GM12878 (cell line): ENCODE measurements at regions not wholly inside any gene's neighbourhood (a gene's known extent, or its start where the extent isn't known, plus 50 kb on each side); places are given as distances from the start of the nearest gene placed in this dataset.

Experiments used
- ASH2L ChIP-seq: fragments of 300-600, 200-600 bp; sonication (generic); IDR thresholded peaks from 2 replicates; pipeline ENCODE4 v1.6.1; 2017; ENCODE audit warnings: low read depth, mild to moderate bottlenecking, borderline replicate concordance
- CBX5 ChIP-seq: sonication (generic); IDR thresholded peaks from 2 replicates; pipeline ENCODE4 v1.6.1; 2016; ENCODE audit warnings: low read depth, moderate library complexity, mild to moderate bottlenecking, inconsistent platforms
- CTCF ChIP-seq, 3 experiments: IDR thresholded peaks in 2 of 3; conservative IDR thresholded peaks in 1 of 3; 2 replicates each; pipeline ENCODE4 v1.5.1; 2011; ENCODE audit warnings: low read depth in 3 of 3, low read length in 3 of 3, mild to moderate bottlenecking in 3 of 3, control low read depth in 2 of 3, moderate library complexity in 2 of 3, inconsistent platforms in 1 of 3, mixed read lengths in 1 of 3; ENCODE audit not compliant: control insufficient read depth in 2 of 3, insufficient read depth in 1 of 3; ENCODE audit errors: extremely low read depth in 1 of 3
- E4F1 ChIP-seq: fragments of 450-650 bp; IDR thresholded peaks from 2 replicates; pipeline ENCODE4 v1.6.1; 2018; ENCODE audit warnings: borderline replicate concordance, mild to moderate bottlenecking; ENCODE audit not compliant: partially characterized antibody
- EGR1 ChIP-seq, 2 experiments: IDR thresholded peaks; 1 replicate in 1 of 2; 2 replicates in 1 of 2; pipeline ENCODE4 v1.6.1; 2011 to 2012; ENCODE audit warnings: low read depth in 2 of 2, low read length in 2 of 2, borderline replicate concordance in 1 of 2, mild to moderate bottlenecking in 1 of 2, moderate library complexity in 1 of 2
- ETV6 ChIP-seq, 2 experiments: fragments of 450-650 bp in 1 of 2; IDR thresholded peaks in 1 of 2; conservative IDR thresholded peaks in 1 of 2; 2 replicates each; pipeline ENCODE4 v1.6.1; 2014; ENCODE audit warnings: antibody characterized with exemption in 1 of 2, borderline replicate concordance in 1 of 2, low read depth in 1 of 2, mild to moderate bottlenecking in 1 of 2, moderate library complexity in 1 of 2
- GABPA ChIP-seq: IDR thresholded peaks from 2 replicates; pipeline ENCODE4 v1.6.1; 2014; ENCODE audit warnings: antibody characterized with exemption, low read depth, mild to moderate bottlenecking, inconsistent platforms
- MAX ChIP-seq: IDR thresholded peaks from 2 replicates; pipeline ENCODE4 v1.6.1; 2012; ENCODE audit warnings: low read depth, low read length, improper control_type of control experiment
- MTA2 ChIP-seq: fragments of 450-650 bp; IDR thresholded peaks from 2 replicates; pipeline ENCODE4 v1.6.1; 2016; ENCODE audit warnings: low read depth, mild to moderate bottlenecking, moderate library complexity
- NR2F1 ChIP-seq: fragments of 450-650 bp; conservative IDR thresholded peaks from 2 replicates; pipeline ENCODE4 v1.6.1; 2017; ENCODE audit warnings: mild to moderate bottlenecking
- RAD51 ChIP-seq: fragments of 450-650 bp; IDR thresholded peaks from 2 replicates; pipeline ENCODE4 v1.6.1; 2016; ENCODE audit warnings: moderate library complexity, mild to moderate bottlenecking, inconsistent platforms
- RCOR1 ChIP-seq: conservative IDR thresholded peaks from 2 replicates; pipeline ENCODE4 v1.6.1; 2012; ENCODE audit warnings: low read depth, low read length, improper control_type of control experiment
- RELA ChIP-seq: fragments of 450-650 bp; IDR thresholded peaks from 2 replicates; pipeline ENCODE4 v1.8.0; 2014; ENCODE audit warnings: borderline replicate concordance; ENCODE audit not compliant: partially characterized antibody
- SMARCA5 ChIP-seq: fragments of 450-650 bp; IDR thresholded peaks from 2 replicates; pipeline ENCODE4 v1.6.1; 2017; ENCODE audit warnings: mild to moderate bottlenecking
- SPI1 ChIP-seq: IDR thresholded peaks from 2 replicates; pipeline ENCODE4 v1.6.1; 2011; ENCODE audit warnings: low read depth, mild to moderate bottlenecking, low read length, moderate library complexity, borderline replicate concordance; ENCODE audit not compliant: insufficient read depth
- TCF7 ChIP-seq: IDR thresholded peaks from 2 replicates; pipeline ENCODE4 v1.6.1; 2014; ENCODE audit warnings: antibody characterized with exemption, borderline replicate concordance
- YBX1 ChIP-seq: fragments of 450-650 bp; IDR thresholded peaks from 2 replicates; pipeline ENCODE4 v1.6.1; 2016; ENCODE audit warnings: antibody characterized with exemption
- ZBTB33 ChIP-seq: fragments of 450-650 bp; IDR thresholded peaks from 2 replicates; pipeline ENCODE4 v1.6.1; 2017; ENCODE audit warnings: mild to moderate bottlenecking
- TF ChIP-seq, protein P1 (sequence below): fragments of 450-650 bp; IDR thresholded peaks from 2 replicates; pipeline ENCODE4 v1.6.1; 2017; ENCODE audit warnings: mild to moderate bottlenecking, moderate library complexity

DNA sequence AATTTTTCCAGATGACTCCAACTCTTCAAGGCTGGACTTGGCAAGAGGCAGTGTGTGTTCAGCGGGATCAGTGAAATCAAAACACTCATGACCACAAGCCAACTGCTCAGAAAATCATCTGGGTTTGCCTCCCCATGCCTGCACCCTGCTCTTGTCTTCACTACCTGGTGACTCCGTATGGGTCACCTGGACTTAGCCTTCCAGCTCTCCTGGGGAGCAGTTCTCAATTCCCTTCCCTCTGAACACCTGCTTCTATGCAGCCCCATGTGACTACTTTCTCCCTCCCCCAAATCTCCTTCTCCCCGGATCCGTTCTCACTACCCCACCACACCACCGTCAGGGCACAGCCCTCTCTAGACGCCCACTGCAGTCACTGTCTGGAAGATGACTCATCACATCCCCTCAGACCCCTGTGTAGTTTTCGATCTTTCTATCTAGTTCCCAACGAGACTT, 130.2 kb upstream of the ID2 start (continued):
- TF ChIP-seq, protein P1, sequence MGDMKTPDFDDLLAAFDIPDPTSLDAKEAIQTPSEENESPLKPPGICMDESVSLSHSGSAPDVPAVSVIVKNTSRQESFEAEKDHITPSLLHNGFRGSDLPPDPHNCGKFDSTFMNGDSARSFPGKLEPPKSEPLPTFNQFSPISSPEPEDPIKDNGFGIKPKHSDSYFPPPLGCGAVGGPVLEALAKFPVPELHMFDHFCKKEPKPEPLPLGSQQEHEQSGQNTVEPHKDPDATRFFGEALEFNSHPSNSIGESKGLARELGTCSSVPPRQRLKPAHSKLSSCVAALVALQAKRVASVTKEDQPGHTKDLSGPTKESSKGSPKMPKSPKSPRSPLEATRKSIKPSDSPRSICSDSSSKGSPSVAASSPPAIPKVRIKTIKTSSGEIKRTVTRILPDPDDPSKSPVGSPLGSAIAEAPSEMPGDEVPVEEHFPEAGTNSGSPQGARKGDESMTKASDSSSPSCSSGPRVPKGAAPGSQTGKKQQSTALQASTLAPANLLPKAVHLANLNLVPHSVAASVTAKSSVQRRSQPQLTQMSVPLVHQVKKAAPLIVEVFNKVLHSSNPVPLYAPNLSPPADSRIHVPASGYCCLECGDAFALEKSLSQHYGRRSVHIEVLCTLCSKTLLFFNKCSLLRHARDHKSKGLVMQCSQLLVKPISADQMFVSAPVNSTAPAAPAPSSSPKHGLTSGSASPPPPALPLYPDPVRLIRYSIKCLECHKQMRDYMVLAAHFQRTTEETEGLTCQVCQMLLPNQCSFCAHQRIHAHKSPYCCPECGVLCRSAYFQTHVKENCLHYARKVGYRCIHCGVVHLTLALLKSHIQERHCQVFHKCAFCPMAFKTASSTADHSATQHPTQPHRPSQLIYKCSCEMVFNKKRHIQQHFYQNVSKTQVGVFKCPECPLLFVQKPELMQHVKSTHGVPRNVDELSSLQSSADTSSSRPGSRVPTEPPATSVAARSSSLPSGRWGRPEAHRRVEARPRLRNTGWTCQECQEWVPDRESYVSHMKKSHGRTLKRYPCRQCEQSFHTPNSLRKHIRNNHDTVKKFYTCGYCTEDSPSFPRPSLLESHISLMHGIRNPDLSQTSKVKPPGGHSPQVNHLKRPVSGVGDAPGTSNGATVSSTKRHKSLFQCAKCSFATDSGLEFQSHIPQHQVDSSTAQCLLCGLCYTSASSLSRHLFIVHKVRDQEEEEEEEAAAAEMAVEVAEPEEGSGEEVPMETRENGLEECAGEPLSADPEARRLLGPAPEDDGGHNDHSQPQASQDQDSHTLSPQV: no peak
- TF ChIP-seq RCOR1: no peak
- no peak; the same call in 1 of the 2 replicates for TF ChIP-seq SPI1
- TF ChIP-seq MAX: no peak
- peak in 1 of 2 experiments; percentile 45; a peak in 1 of 4 replicates for TF ChIP-seq ETV6 (conservative IDR thresholded peaks at IDR 0.05 in 1 of 2, IDR thresholded peaks at IDR 0.05 in 1 of 2; ENCODE audit: borderline replicate concordance in 1 of 2, low read depth in 1 of 2)
- no peak for TF ChIP-seq CTCF (IDR thresholded peaks at IDR 0.05 in 2 of 3, conservative IDR thresholded peaks at IDR 0.05 in 1 of 3; ENCODE audit: control insufficient read depth in 2 of 3, extremely low read depth in 1 of 3, insufficient read depth in 1 of 3, low read depth in 3 of 3, low read length in 3 of 3)
- no peak for TF ChIP-seq YBX1
- no peak for TF ChIP-seq NR2F1
- no peak for TF ChIP-seq ZBTB33
- no peak for TF ChIP-seq TCF7
- peak; percentile 78 for TF ChIP-seq RAD51
- TF ChIP-seq CBX5: no peak
- TF ChIP-seq E4F1: no peak
- TF ChIP-seq SMARCA5: no peak
- TF ChIP-seq MTA2: peak; percentile 25; the same call in 1 of the 2 replicates
- TF ChIP-seq ASH2L: no peak
- no peak for TF ChIP-seq GABPA
- TF ChIP-seq EGR1 (IDR thresholded peaks at IDR 0.05; ENCODE audit: borderline replicate concordance in 1 of 2, low read depth in 2 of 2, low read length in 2 of 2): peak in 1 of 2 experiments; percentile 55; a peak in 1 of 3 replicates
- TF ChIP-seq RELA: no peak
